ENCODE measurements at regions not wholly inside any gene's neighbourhood (a gene's known extent, or its start where the extent isn't known, plus 50 kb on each side); places are given as distances from the start of the nearest gene placed in this dataset.

DNA sequence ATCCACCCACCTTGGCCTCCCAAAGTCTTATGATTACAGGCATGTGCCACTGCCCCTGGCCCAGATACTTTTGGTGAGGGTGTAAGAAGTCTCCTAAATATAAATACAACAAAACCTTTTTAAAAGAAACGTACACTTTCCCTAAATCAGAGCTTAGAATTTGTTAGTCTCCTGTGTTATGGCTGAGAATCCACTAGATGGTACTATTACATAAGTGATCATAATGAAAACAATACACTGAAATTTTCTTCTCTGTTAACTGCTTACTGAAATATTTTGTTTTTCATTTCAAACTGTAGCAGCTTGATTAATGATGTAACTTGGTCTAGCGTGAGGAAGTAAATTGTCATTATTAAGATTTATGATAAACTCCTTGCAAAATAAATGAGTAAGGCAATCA lies 74.8 kb upstream of the FAM98A start:
- H3K36me3 Mint-ChIP-seq (ENCODE audit: low read depth), result no peaks in the 10 kb centered on the region
- H3K27ac Mint-ChIP-seq, result no peak overlapping the region
- no peaks in the 10 kb centered on the region for H3K27me3 Mint-ChIP-seq (ENCODE audit: low read depth)
- peak; percentile 52 to 63 (median 52) for TF ChIP-seq CTCF (IDR thresholded peaks at IDR 0.05; ENCODE audit: unreplicated experiment in 3 of 3)
- no peaks in the 10 kb centered on the region for H3K9me3 Mint-ChIP-seq
- H3K4me1 Mint-ChIP-seq, result peaks cover 5% of the 10 kb centered on the region
- H3K4me3 Mint-ChIP-seq, result no peak overlapping the region

- H3K36me3 Mint-ChIP-seq (ENCODE audit: low read depth), result no peaks in the 10 kb centered on the region
- no peak overlapping the region for H3K4me3 Mint-ChIP-seq
- H3K27me3 Mint-ChIP-seq (ENCODE audit: low read depth), result no peaks in the 10 kb centered on the region
- no peak overlapping the region for H3K27ac Mint-ChIP-seq
- H3K9me3 Mint-ChIP-seq, result no peaks in the 10 kb centered on the region
- TF ChIP-seq CTCF (IDR thresholded peaks at IDR 0.05; ENCODE audit: unreplicated experiment in 3 of 3), result no peak
- H3K4me1 Mint-ChIP-seq, result peaks cover 5% of the 10 kb centered on the region
Measured at GRCh38 chr2:33672896-33673295, 73.8 kb upstream of the FAM98A start.

DNA sequence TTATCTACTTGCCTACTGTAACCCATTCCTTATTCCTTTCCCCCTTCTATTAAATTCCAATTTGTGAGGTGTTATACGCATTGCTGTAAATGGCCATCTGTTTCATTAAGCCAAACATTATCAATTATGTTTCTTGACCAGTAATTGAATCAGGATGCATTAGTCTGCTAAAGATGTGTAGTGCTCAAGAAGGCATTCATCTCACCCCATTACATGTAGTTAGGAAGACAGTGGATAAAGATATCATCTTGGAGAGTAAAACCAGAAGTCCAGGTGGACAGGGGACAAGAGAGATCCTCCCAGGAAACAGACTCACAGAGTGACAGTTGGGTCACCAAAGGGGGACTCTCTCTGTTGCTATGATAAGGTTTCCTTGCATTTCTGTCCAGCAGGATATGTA lies 73.3 kb upstream of the FAM98A start:
- no peaks in the 10 kb centered on the region for H3K9me3 Mint-ChIP-seq

DNA sequence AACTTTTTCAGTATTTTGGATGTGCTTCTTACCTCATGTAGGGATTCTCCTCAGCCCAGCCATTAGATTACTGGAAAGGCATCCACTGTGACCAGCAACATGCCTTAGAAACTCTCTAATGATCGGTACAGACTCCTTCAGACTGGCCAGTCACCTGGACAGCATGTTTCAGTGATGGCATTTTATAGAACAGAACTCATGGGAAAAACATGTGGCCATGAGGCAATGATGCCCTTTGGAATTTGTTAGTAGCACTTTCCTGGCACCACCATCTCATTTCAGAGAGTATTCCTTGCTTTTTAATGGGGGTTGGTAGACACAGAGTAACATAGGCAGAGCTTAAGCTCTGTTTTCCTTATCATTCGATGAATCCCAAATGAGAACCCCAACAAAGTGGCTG lies 72.1 kb upstream of the FAM98A start:
- Mint-ChIP-seq H3K4me3 (no peak overlapping the region), H3K4me1 (peaks cover 5% of the 10 kb centered on the region), H3K27me3 (ENCODE audit: low read depth) (no peaks in the 10 kb centered on the region), H3K27ac (no peak overlapping the region), H3K36me3 (ENCODE audit: low read depth) (no peaks in the 10 kb centered on the region), H3K9me3 (peaks cover 3% of the 10 kb centered on the region)
- no peak for TF ChIP-seq CTCF (IDR thresholded peaks at IDR 0.05; ENCODE audit: unreplicated experiment in 3 of 3)

More for the DNA sequence above, 73.3 kb upstream of the FAM98A start:
- no peak for TF ChIP-seq CTCF (IDR thresholded peaks at IDR 0.05; ENCODE audit: unreplicated experiment in 3 of 3)
- Mint-ChIP-seq H3K36me3 (ENCODE audit: low read depth) (no peaks in the 10 kb centered on the region), H3K27ac (no peak overlapping the region), H3K27me3 (ENCODE audit: low read depth) (no peaks in the 10 kb centered on the region), H3K4me3 (no peak overlapping the region), H3K4me1 (peaks cover 5% of the 10 kb centered on the region)

GRCh38 chr2:33670392-33670937 lies 71.4 kb upstream of the FAM98A start:
- H3K36me3 Mint-ChIP-seq (ENCODE audit: low read depth), result no peaks in the 10 kb centered on the region
- peak in 1 of 3 experiments; percentile 13 for TF ChIP-seq CTCF (IDR thresholded peaks at IDR 0.05; ENCODE audit: unreplicated experiment in 3 of 3)

GRCh38 chr2:33666879-33667278 lies 67.8 kb upstream of the FAM98A start:
- Mint-ChIP-seq H3K27me3 (ENCODE audit: low read depth) (no peaks in the 10 kb centered on the region), H3K9me3 (peaks cover 19% of the 10 kb centered on the region), H3K27ac (no peak overlapping the region), H3K4me1 (no peaks in the 10 kb centered on the region), H3K4me3 (no peak overlapping the region), H3K36me3 (ENCODE audit: low read depth) (no peaks in the 10 kb centered on the region)
- TF ChIP-seq CTCF (IDR thresholded peaks at IDR 0.05; ENCODE audit: unreplicated experiment in 3 of 3), result no peak

More at GRCh38 chr2:33670392-33670937, 71.4 kb upstream of the FAM98A start:
- H3K4me1 Mint-ChIP-seq, result peaks cover 5% of the 10 kb centered on the region
- H3K27ac Mint-ChIP-seq, result no peak overlapping the region
- H3K27me3 Mint-ChIP-seq (ENCODE audit: low read depth), result no peaks in the 10 kb centered on the region
- no peak overlapping the region for H3K4me3 Mint-ChIP-seq
- peaks cover 3% of the 10 kb centered on the region for H3K9me3 Mint-ChIP-seq

Measured in nephron (organoid).